GM18858 (cell line): ENCODE measurements at regions not wholly inside any gene's neighbourhood (a gene's known extent, or its start where the extent isn't known, plus 50 kb on each side); places are given as distances from the start of the nearest gene placed in this dataset.

ENCODE experiments used
- ATAC-seq: cut with Tn5 transposase; IDR thresholded peaks from one replicate; pipeline ENCODE4 v1.9.1; 2021; ENCODE audit not compliant: unreplicated experiment

GRCh38 chr20:41889126-41889843, 271.1 kb upstream of the CHD6 start:
- no peak for ATAC-seq

DNA sequence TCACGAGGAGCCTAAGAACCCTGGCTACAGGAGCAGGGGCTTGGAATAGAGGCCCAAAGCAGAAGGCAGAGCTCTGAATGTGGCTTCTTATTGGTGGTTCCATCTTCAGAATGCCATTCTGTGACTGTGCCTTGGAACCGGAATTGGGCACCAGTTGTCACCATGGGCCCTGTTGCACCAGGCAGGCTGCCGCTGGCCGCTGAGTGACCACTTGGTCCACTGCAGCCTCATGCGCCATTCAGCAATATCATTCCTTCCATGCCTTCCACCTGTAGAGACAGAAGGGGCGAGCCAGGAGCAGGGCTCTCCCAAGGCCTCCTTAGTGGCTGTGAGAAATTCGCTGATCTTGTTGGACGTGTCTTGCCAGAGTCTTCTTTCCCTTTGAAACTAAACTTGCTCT, 270.3 kb upstream of the CHD6 start:
- ATAC-seq = no peak

DNA sequence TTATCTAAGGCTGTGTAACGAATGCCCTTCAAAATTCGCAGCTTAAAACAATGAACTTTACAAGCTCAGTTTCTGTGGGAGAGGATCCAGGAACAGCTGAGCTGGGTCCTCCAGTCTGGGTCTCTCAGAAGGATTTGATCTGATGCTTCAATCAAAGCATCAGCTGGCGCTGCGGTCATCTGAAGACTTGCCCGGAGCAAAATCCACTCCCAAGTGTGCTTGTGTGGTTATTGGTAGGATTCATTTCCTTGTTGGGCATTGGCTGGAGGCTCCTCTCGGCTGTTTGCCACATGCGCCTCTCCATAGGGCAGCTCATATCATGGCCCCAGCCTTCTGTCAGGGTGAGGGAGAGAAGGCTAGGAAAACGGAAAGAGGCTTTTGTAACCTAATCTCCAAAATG, 269.3 kb upstream of the CHD6 start:
- ATAC-seq = no peak

GRCh38 chr20:41881466-41882046, 263.4 kb upstream of the CHD6 start:
- ATAC-seq = no peak

GRCh38 chr20:41879123-41879522, 260.9 kb upstream of the CHD6 start:
- no peak for ATAC-seq

GRCh38 chr20:41877911-41878310, 259.7 kb upstream of the CHD6 start:
- ATAC-seq = no peak

GRCh38 chr20:41874658-41875057, 256.5 kb upstream of the CHD6 start:
- ATAC-seq = no peak

DNA sequence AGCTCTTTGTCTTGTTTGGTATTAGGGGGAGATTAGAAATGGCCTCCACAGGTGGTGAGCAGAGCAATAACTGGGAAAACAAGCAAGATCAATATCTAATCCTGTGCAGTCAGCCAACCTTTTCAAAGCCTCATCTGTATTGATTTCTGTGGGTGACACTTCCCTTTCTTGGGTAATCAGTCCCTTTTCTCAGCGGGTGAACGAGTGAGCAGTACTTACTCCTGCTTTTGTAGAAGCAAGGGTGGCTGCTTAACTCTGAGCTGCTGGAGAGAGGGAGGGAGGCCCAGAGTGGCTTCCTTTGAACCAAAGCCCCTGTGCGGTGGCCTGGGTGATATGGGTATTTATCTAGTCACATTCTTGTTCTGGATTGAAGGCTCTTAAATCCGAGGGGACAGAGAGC, 254.8 kb upstream of the CHD6 start:
- no peak for ATAC-seq

DNA sequence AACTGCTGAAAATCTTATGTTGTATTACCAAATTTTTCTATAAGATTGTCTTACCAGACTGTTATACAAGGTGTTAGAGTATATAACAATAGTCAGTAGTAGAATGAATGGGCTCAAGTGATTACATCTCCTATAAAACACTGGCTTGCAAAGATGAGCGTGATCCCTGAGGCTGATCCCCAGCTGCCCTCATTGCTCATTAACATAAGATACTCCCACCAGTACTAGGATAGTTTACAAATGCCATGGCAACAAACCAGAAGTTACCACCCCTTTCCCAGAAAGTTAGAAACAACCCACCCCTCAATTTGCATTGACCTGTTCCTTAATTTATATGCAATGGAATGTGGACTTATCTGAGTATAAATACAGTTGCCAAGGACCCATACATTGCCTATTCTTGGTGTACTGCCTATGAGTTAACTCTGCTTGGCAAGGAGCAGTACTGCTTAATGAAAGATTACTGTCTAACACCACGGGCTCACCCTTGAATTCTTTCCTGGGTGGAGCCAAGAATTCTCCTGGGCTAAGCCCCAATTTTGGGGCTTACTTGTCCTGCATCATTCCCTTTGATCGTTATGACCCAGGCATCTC, 252.8 kb upstream of the CHD6 start:
- ATAC-seq = no peak

DNA sequence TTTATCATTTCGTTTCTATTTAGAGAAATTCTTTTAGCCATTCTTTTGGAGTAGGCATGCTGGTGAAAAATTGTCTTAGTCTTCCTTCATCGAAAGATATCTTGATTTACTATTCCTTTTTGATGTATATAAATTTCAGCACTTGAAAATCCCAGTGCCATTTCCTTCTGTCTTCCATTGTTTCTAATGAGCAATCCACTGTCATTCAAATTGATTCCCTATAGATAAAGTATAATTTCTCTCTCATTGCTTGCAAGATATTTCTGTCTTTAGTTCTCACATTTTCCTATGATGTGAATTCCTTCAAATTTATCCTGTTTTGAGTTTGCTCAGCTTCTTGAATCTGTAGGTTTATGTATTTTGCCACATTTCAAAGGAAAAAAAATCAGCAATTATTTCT, 251.1 kb upstream of the CHD6 start:
- ATAC-seq = no peak

DNA sequence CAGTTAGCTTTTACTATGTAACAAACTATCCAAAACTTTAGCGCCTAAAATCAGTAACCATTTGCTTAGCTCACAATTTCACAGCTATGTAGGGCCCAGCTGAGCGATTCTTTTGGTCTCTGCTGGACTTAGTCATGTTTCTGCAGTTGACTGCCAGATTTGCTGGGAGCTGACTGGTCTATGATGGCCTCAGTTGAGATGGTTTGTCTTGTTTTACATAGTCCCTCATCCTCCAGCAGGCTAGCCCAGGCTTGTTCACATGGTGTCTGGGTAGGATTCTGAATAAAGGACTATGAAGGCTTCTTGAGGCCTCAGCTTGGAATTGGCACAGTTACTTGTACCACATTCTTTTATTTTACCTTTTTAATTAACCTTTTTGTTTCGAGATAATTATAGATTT, 247.8 kb upstream of the CHD6 start:
- ATAC-seq = no peak

DNA sequence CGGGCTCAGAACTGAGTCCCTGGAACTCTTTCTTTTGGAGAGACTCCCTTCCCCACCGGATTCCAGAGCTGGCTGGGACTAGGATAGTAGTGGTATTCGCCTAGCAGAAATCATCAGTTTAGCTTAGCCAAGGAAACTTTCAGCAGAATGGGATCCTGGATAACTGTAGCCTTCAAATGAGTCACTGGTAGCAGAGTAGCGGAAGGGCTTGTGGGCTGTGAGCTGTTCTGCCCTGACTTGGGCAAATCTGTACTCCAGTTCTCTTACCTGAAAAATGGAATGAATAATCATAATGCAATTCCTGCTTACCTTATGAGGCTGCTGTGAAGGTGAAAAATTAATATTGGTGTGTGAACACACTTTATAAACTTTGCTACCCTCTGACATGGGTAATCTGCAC, 244.3 kb upstream of the CHD6 start:
- no peak for ATAC-seq

DNA sequence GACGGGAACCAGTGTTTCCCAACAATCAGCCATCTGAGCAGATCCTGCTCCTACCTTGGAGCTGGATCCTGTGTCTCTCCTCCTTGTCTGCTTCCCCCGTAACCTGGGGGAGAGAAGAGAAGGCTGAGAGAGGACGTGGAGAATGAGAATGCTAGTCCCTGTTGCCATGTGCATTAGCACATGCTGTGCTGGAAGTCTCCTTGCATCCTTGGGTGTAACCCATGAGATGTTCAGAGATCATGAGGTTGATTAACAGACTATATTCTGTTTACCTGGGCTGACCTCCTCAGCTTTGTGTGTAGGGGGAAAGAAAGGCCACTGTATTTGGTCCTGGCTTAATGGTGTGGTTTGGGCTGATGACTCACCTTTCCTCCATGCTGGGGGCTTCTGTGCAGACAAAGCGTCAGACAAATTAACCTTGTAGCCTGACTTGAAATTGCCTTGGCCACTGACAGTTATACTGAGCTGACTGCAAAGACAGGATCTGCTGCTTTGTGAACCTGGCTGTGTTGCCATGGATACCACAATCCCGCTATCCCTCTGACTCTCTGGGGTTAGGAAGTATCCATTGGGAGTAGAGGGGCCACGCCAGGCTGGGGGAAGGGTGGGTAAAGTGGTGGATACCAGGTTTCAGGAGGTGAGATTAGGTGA, 243.7 kb upstream of the CHD6 start:
- ATAC-seq = no peak

GRCh38 chr20:41854765-41855164, 236.6 kb upstream of the CHD6 start:
- no peak for ATAC-seq

- no peak for ATAC-seq
Measured at GRCh38 chr20:41853806-41854205, 235.6 kb upstream of the CHD6 start.

DNA sequence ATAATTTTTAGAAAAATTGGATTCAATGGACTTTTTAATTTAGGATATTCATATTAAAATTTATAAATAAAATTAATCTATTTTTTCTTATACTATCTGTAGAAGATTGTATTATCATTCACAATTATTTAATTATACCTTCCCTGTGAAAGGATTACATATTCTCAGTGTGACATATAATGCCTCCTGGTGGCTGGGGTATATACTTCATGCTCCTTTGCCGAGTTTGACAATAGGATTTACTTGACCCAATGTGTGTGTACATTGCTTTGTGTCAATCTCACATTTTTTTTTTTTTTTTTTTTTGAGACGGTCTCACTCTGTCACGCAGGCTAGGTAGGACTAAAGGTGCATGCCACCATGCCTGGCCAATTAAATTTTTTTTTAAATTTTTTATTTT, 230.0 kb upstream of the CHD6 start:
- ATAC-seq = no peak

- no peak for ATAC-seq
Measured at GRCh38 chr20:41837669-41838224, 219.6 kb upstream of the CHD6 start.

DNA sequence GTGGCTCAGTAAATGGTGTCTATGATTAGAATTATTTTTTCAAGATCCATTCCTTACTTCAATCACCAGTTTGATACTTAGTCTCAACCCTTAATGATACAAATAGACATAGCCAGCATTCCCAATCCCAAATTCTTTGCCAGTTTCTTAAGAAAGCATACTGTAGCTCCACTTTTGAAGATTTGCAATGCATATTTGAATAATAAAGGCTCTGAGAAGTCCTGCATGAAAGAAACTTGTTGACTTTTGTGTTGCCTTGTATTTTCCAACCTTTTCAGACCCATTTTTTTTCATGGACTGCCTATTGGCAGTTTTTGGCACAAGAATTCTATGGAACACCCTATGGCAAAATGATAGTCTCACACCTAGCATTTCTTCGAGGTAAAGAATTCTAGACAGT, 215.6 kb upstream of the CHD6 start:
- no peak for ATAC-seq

DNA sequence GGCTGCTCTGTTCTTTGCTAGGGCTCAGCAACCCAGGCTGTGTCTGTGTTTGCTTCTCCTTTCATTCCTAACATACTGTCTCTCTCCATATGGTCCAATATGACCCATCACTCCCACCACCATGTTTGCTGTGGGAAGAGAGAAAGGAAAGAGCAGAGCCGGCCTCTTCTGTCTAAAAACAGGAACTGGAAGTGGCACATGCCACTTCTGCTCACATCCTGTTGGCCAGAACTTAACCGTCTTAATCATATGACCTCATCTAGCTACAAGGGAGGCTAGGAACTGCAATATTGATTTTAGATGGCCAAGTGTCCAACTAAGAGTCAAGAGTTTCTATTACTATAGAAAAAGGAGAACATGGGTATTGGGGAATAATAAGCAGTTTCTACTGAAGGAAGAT, 212.5 kb upstream of the CHD6 start:
- no peak for ATAC-seq

GRCh38 chr20:41819436-41819835, 201.3 kb upstream of the CHD6 start:
- ATAC-seq = no peak

GRCh38 chr20:41818991-41819390, 200.8 kb upstream of the CHD6 start:
- no peak for ATAC-seq

- no peak for ATAC-seq
Measured at GRCh38 chr20:41818369-41818768, 200.2 kb upstream of the CHD6 start.
